ENCODE measurements at regions not wholly inside any gene's neighbourhood (a gene's known extent, or its start where the extent isn't known, plus 50 kb on each side); places are given as distances from the start of the nearest gene placed in this dataset.
"Not testable (repeated sequence)": the region's sequence is repeated elsewhere in the genome, so short reads cannot be mapped to it uniquely, and the experiment has no call there.

GRCh38 chr3:110629917-110630316 is 441.7 kb upstream of the NECTIN3 start:
- FAIRE-seq, result no peak

GRCh38 chr3:110644203-110644602 is 427.4 kb upstream of the NECTIN3 start:
- no peak for FAIRE-seq

GRCh38 chr3:110646055-110646454 is 425.6 kb upstream of the NECTIN3 start:
- no peak for FAIRE-seq

GRCh38 chr3:110646496-110646895 is 425.1 kb upstream of the NECTIN3 start:
- FAIRE-seq, result no peak

- peak; percentile 78 for FAIRE-seq
Observed at GRCh38 chr3:110647586-110647985, 424.0 kb upstream of the NECTIN3 start.

GRCh38 chr3:110650741-110651140 is 420.9 kb upstream of the NECTIN3 start:
- FAIRE-seq, result no peak

- no peak for FAIRE-seq
Observed at GRCh38 chr3:110654843-110655502, 416.6 kb upstream of the NECTIN3 start.

- no peak for FAIRE-seq
Observed at GRCh38 chr3:110656394-110657025, 415.1 kb upstream of the NECTIN3 start.

GRCh38 chr3:110664148-110664547 is 407.5 kb upstream of the NECTIN3 start:
- FAIRE-seq, result no peak

GRCh38 chr3:110666495-110666894 is 405.1 kb upstream of the NECTIN3 start:
- no peak for FAIRE-seq

GRCh38 chr3:110667216-110667615 is 404.4 kb upstream of the NECTIN3 start:
- FAIRE-seq, result no peak

GRCh38 chr3:110670407-110670806 is 401.2 kb upstream of the NECTIN3 start:
- FAIRE-seq, result no peak

- FAIRE-seq, result no peak
Observed at GRCh38 chr3:110677506-110677905, 394.1 kb upstream of the NECTIN3 start.

- FAIRE-seq, result no peak
Observed at GRCh38 chr3:110679285-110679684, 392.3 kb upstream of the NECTIN3 start.

- no peak for FAIRE-seq
Observed at GRCh38 chr3:110680450-110680849, 391.2 kb upstream of the NECTIN3 start.

GRCh38 chr3:110684466-110684865 is 387.1 kb upstream of the NECTIN3 start:
- FAIRE-seq, result no peak

GRCh38 chr3:110685630-110686029 is 386.0 kb upstream of the NECTIN3 start:
- no peak for FAIRE-seq

- no peak for FAIRE-seq
Observed at GRCh38 chr3:110686701-110687100, 384.9 kb upstream of the NECTIN3 start.

- FAIRE-seq, result no peak
Observed at GRCh38 chr3:110687138-110687537, 384.5 kb upstream of the NECTIN3 start.

- FAIRE-seq, result no peak
Observed at GRCh38 chr3:110697961-110698360, 373.7 kb upstream of the NECTIN3 start.

- not testable (repeated sequence) for FAIRE-seq
Observed at GRCh38 chr3:110704332-110704731, 367.3 kb upstream of the NECTIN3 start.

- FAIRE-seq, result no peak
Observed at GRCh38 chr3:110708156-110708555, 363.5 kb upstream of the NECTIN3 start.

- no peak for FAIRE-seq
Observed at GRCh38 chr3:110710156-110710555, 361.5 kb upstream of the NECTIN3 start.

- no peak for FAIRE-seq
Observed at GRCh38 chr3:110710603-110711002, 361.0 kb upstream of the NECTIN3 start.
